Middle frontal gyrus (tissue), 1 donor: ENCODE measurements at regions not wholly inside any gene's neighbourhood (a gene's known extent, or its start where the extent isn't known, plus 50 kb on each side); places are given as distances from the start of the nearest gene placed in this dataset.
A peak's percentile ranks its signal among the peaks of the same experiment; 100 is the strongest.
"Not testable (repeated sequence)": the region's sequence is repeated elsewhere in the genome, so short reads cannot be mapped to it uniquely, and the experiment has no call there.

Experiments used
- DNase-seq: peaks from one replicate; pipeline ENCODE4 v3.0.0-alpha.2; 2015; ENCODE audit warnings: low spot score; ENCODE audit errors: extremely low spot score

DNA sequence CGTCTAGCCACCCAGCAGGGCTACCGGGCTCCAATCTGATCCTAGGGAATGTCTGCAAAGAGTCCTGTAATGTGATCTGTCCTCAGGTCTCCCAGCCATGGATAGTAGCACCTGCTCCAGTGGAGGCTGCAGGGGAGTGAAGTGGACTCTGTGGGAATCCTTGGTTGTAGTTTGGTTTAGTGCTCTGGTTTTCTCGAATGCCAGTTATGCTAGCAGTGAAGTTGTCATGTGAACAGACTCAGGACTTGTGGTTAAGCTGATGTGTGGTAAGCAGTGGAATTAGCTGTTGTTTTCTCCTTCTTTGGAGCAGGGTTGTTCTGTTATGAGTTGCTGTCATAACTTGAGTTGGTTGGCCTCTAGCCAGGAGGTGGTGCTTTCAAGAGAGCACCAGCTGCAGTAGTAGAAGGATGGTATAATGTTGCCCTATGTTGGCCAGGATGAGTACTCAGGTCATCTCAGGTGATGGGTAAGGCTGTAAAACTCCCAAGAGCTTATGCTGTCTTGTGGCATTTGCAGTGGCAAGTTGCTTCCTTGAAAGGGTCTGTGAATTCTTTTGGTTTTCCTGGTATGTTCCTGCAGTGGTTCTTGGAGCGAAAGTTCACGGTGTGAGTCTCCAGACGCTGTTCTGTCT, 390.2 kb downstream of the UTRN start:
- DNase-seq = no peak

DNA sequence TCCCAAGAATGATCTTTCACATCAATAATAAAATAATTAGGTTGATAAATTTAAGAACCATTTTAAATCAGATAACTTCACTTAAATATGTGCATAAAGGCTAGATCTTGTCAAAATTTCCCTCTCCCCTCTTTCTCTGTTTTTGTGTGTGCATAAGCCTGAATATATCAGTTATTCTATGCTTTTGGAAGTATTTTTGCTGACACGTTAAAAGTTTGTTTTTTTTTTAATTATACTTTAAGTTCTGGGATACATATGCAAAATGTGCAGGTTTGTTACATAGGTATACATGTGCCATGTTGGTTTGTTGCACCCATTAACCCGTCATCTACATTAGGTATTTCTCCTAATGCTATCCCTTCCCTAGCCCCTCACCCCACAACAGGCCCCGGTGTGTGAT, 391.2 kb downstream of the UTRN start:
- not testable (repeated sequence) for DNase-seq

DNA sequence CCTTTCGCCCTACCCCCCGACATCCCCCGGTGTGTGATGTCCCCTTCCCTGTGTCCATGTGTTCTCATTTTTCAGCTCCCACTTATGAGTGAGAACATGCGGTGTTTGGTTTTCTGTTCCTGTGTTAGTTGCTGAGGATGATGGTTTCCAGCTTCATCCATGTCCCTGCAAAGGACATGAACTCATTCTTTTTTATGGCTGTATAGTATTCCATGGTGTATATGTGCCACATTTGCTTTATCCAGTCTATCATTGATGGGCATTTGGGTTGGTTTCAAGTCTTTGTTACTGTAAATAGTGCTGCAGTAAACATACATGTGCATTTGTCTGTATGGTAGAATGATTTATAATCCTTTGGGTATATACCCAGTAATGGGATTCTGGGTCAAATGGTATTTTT, 392.1 kb downstream of the UTRN start:
- DNase-seq = not testable (repeated sequence)

DNA sequence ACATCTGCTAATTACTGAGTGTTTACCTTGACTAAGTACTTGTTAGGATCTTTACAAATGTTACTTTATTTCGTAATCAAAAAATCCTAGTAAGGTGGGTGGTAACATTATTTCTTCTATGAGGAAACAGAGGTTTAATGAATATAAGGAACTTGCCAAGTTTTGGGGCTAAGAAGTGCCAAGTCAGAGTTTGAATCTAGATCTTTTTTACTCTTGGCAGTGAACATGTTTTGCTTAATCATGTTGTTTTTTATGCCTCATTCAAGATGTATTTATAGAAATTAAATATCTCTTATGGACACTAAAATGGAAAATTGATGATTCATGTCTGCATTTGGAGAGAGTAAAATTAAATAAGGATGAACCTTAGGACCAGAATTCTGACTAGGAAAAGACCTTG, 393.7 kb downstream of the UTRN start:
- no peak for DNase-seq

DNA sequence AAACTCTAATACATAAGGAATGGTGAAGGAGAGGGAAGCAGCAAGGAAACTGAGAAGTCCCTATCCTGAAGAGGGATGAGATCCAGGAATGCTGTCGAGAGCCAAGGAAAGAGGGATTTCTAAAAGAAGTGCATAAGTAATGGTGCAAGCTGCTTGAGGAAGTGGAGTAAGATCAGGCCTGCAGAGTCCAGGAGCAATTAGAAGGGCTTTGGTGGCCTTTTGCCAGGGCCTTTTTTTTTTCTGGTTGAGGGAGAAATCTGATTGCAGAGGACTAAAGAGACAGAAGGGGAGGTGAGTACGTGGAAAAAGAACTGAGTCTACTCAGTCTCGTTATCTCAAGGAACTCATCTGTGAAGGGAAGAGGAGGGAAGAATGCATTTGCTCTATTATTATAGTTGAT, 396.2 kb downstream of the UTRN start:
- DNase-seq = no peak

DNA sequence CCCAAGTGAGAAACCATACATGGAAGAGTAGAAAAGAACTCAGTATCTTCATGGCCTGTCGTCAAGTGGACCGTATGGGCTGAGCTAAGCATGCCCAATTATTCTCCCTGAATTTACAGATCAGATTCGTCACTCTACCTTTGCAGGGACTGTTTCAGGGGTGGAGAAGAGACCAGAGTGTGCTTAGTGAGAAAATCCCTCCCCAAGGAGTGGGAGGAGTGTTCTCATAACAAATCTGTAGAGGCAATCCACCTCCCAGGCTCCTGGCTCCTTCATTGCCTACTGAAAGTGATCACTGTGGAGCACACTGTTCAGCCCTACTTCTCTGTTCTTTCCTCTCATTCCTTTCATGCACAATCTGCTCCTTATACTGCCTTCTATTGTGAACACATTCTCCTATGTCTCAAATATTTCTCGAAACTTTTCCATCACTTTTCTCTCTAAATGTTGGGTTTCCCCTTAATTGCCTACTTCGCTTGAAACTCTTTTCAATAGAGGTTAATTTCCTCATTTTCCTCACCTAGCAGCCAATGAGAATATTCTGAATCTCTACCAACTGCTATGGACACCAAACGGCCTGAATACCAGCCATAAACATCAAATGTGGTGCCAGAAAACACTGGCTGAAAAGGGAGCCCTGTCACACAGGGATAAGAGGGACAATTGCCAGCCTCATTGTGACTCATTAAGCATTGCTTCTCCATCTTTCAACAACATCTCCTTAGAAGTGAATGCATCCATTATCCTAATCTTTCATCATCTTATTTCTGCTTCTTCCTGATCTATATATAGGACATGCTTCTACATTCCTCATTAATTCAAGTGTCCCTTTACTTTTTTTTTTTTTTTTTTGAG, 398.3 kb downstream of the UTRN start:
- DNase-seq = peak; percentile 49

DNA sequence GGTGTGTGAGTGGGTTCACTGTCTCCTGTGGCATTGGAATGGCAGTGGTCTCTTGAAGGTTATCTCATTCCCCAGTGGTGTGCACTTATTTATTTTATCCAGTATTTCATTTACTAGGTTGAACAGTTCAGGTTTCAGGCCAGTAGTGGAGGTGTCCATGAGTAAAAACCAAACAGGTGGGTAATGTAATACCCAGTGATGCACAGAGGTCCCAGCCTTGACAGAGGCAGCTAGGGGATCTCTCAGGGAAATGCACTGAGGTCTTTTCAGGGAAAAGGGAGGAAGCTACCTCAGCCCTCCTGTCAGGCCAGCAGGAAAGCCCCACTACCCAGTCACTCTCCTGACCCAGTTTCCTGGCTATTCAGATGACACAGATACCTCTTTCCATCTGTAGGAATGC, 403.6 kb downstream of the UTRN start:
- no peak for DNase-seq

DNA sequence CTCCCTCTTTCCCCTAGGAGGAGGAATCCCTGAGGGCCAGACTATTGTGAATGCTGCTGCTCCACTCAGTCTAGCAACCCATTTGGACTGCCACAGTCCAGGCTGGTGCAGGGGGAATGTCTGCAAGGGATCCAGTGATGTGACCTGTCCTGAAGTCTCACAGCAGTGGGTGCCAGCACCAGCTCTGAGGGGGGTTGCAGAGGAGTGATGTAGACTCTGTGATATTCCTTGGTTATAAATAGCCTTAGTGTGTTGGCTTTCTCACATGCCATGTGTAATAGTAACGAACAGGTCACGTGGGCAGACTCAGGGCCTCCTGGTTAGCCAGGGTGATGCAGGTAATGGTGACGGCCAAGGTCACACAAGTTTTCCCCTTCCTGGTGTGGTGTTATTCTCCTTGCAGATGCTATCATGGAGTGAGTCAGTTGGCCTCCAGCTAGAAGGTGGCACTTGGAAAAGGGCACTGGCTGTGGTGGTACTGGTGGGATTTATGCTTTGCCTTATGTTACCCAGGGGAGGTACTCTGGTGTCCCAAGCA, 404.4 kb downstream of the UTRN start:
- no peak for DNase-seq

DNA sequence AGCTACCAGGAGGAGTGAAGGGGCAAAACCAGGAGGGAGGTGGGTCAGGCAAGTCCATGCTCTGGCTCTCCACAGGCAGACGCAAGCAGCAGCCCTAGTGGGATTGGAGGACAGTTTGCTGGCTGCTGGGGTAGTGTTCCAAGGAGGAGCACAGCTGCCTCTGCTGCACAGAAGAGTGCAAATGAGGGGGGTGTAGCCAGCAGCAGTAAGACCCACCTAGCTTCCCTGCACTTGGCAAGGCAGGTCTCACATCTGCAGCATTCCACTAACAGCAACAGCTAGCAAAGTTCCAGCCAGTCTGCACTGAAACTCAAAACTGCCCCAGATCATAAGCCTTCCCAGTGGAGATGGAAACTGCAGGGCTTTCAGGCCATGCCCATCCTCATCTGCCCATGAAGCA, 405.0 kb downstream of the UTRN start:
- no peak for DNase-seq

DNA sequence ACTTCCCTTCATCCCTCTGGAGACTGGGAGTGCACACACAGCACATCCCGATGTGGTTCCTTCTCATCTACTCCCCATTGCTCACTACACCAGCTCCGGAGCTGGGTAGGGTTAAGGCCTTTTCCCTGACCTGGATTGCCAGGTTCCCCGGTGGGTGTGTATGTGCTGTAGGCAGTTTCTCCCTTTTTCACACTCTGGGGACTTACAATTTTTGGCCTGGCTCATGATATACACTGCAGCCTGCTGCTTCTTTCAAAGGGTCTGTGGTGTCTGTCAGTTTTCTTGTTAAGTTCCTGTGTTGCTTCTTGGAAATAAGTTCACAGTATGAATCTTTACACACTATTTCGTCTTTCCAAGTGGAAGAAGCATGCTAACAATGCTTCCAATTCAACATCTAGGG, 405.5 kb downstream of the UTRN start:
- DNase-seq = no peak

DNA sequence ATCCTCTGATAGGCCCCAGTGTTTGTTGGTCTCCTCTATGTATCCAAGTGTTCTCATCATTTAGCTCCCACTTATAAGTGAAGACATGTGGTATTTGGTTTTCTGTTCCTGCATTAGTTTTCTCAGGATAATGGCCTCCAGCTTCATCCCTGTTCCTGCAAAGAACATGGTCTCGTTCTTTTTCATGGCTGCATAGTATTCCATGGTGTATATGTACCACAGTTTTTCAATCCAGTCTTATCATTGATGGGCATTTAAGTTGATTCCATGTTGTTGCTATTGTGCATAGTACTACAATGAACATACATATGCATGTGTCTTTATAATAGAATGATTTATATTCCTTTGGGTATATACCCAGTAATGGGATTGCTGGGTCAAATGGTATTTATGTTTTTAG, 406.9 kb downstream of the UTRN start:
- DNase-seq = not testable (repeated sequence)

DNA sequence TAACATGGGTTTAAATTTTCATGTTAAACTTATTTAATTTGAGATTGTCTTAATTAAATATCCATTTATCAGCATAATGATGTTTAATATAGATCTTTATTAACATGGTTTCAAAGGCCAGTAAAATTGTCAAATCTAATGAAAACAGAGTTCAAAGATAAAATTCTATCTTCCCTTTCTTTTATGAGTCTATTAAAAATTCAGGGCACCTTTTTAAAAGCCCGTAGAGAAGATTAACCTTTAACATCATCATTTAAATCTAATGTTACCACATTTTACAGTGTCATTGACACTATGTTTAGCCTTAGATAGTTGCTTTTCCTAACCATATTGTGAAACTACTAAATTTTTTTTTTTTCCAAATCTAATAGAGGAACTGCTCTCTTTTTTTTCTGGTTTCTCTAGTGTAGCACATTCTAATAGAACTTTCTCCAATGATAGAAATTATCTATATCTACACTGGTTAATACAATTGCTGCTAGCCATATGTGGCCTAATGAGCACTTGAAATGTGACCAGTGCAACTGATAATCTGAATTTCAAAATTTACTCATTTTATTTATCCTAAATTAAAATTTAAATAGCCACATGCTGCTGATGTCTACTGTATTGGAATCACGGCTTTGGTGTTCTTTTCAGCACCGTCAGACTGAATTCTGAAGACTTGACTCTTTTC, 410.9 kb downstream of the UTRN start:
- no peak for DNase-seq

DNA sequence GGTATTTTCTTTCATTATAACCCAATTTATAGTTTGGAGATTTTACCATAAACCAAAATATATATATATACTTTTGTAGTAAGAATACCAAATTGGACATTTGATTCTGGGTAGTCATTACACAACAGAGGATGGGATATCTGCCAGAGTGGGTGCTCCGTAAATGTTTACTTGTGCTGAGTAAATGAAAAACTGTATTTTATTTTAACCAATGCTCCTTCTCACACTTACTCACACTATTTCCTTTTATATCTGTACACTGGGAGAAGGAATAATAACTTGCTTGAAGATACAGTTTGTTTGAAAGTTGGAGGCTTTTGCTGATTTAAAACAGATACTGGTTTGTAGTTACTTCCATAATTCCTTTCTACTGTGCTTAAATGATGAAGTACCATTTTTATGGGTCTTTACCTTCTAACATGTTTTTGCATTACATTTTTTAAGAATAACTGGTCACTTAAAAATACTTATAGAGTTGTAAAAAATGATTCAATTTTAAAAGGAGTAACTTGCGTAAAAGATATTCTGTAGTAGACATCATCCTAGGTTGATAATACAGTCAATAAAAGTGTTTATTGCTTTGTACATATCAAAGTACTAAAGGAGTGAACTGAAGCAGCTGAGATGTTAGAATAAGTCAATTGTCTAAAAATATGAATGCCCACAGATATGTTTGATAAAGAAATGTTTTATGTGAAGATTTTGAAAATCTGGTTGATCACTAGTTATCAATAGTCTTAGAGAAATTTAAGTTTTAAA, 411.7 kb downstream of the UTRN start:
- no peak for DNase-seq

DNA sequence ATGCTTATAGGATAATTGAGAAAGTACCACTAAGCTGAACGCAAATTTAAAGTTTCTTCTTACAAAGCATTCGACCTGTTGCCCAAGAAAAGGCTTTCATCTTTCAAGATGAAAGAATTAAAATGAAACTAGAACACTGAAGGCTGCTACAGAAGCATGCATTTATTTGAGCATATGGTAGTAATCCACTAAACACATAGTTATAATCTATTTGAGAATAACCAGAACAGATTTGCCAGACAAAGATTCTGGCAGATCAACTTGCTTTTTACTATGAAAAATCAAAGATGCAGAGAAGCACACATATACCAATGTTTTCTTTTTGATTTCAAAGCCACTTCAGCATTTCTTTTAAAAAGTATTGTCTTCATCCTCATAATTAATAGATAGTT, 412.2 kb downstream of the UTRN start:
- no peak for DNase-seq

DNA sequence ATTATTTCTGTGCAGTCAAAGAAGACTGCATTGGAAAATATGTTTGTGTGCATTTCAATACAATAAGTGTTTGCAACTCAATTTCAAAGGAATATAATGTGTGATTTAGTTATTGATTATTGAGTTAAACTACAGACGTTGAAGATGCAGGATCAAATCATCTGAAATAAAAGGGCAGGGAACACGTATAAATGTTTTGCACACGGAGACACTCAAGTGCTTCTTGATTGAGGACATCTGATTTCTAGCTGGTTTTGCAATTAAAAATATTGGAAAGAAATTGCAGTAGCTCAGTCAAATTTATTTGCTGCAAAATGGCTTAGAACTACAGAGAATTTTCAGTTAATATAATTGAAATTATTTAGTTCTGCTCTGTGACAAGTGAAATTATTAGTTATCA, 412.7 kb downstream of the UTRN start:
- no peak for DNase-seq

DNA sequence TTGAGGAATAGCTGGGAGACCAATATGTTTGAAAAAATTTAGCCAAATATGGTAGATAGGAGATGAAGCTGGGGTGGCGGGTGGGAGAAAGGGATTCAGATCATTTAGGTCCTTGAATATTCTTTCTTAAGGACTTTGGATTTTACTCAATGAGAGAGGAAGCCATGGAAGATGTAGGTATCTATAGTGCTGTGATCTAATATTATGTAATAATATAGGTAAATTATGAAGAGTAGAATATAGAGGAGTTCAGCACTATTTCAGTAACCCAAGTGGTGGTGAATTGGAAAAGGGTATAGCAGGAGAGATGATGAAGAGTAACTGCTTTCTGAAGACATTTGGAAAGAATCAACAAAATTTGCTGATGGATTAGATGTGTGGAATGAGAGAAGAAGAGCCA, 417.6 kb downstream of the UTRN start:
- no peak for DNase-seq

DNA sequence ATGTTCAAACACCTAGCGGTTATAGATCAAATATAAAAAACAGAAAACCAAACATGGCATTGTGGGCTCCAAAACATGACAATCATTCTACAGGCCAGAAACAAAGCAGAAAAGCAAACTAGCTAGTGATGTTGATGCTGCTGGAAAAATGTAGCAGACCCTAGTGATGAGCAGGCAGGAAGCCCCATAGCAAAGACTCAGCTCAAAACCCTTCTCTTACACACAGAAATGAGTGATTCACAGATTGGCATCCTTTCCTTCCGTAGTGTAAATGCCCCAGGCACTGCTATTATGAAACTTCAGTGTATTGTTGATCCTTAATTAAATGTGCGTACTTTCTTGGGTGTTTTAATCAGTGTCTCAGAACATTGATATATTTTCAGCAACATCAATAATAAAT, 425.1 kb downstream of the UTRN start:
- DNase-seq = no peak

DNA sequence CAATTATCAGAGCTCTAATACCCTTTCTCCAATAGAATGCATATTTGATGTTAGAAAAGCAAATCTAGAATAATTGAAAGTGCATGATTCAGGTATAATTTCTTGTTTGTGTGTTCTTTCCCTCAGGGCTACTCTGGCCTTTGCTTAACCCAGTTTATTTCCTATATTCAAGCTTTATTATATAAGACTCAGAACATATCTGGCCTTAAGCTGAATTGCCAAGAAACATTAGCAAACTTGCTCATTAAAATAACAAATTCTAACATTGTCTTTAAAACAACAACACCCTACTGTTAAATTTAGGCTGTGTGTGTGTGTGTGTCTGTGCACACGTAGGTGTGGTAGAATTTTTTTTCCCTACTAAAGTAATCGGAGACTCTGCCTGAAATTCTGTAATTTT, 426.5 kb downstream of the UTRN start:
- DNase-seq = no peak

DNA sequence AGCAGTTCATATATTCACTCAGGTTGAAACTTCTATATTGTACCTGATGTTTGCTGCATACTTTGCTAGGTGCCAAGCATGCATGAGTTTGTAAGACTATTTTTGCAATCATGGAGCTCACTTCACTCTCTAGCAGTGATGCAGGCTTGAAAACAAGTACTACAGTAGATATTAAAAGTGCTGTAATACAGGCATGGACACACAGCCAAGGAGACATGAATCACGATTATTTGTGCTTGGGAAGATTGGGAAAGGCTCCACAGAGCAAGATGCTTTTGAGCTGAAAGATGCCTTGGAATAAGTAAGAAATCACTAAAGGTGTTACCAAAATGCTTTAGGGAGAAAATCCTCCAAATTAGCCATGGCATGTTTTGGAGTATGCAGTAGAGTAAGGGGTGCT, 427.4 kb downstream of the UTRN start:
- no peak for DNase-seq

DNA sequence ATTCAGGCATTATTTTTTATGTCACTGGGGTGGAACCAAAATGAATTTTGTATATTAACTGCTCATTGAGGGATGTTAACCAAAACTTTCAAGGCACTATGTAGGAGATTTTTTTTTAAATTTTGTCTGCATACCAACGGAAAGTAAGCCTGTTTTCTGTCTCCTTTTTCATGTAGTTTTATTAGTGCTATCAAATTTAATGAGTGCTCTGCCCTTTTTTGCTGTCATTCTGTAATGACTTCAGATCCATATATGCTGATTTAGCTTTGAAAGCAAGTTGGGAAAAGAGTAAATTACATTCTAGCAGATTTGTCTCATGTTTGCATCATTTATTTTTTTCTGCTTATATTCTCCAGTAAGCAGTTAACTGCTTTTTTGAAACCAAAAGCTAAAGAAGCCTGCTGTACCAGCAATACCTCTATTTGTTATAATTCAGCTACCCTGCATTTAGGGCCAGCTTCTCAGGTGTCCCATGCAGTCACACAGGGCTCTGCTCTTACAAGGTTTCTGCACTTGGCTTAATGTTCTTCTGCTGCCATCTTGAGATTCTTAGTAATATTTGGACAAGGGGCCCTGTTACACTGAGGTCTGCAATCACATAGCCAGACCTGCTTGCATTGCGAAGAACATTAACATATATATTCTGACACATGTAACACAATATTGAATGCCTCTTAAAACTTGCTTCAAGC, 429.0 kb downstream of the UTRN start:
- DNase-seq = no peak

DNA sequence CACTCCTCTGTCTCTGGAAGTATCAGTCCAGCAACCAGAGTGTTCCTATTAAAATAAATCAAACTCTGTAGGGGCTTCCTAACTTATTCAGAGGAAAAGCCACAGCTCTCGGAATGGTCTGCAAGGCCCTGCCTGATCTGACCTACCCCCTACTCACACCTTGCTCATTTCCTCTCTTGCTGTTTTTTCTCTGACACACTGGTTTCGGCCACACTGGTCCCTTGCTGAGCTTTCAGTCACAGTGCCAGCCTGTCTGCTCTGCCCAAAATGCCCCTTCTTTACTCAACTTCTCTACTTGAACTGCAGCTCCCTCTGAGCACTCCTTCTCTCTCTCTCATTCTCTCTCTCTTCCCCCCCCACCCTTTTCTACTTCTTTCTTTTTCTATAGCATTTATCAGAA, 430.2 kb downstream of the UTRN start:
- DNase-seq = no peak
